Stomach (tissue), 4 donors: ENCODE measurements at regions not wholly inside any gene's neighbourhood (a gene's known extent, or its start where the extent isn't known, plus 50 kb on each side); places are given as distances from the start of the nearest gene placed in this dataset.
"Not testable (repeated sequence)": the region's sequence is repeated elsewhere in the genome, so short reads cannot be mapped to it uniquely, and the experiment has no call there.

Experiments used
- CTCF ChIP-seq, 7 experiments: fragments of 450-650 bp in 4 of 7; fragments of 200-600 bp in 3 of 7; sonication (generic) in 3 of 7; IDR thresholded peaks; one replicate each; pipeline ENCODE4 v1.5.1; 2016 to 2019; ENCODE audit warnings: antibody characterized with exemption in 7 of 7, control low read depth in 2 of 7, mild to moderate bottlenecking in 1 of 7
- EP300 ChIP-seq: sonication (generic); formaldehyde crosslinking; IDR thresholded peaks from one replicate; pipeline ENCODE4 v1.6.1; 2017; ENCODE audit warnings: antibody characterized with exemption
- POLR2AphosphoS5 ChIP-seq, 3 donors: sonication (generic); formaldehyde crosslinking; IDR thresholded peaks; one replicate each; pipeline ENCODE4 v1.6.1; 2016; ENCODE audit warnings: antibody characterized with exemption in 3 of 3

GRCh38 chr19:14293816-14294170 lies 87.5 kb upstream of the ADGRE5 start:
- TF ChIP-seq CTCF (IDR thresholded peaks at IDR 0.05); POLR2AphosphoS5 (IDR thresholded peaks at IDR 0.05); EP300: not testable (repeated sequence)
